Kidney (tissue), 13 donors: ENCODE measurements at regions not wholly inside any gene's neighbourhood (a gene's known extent, or its start where the extent isn't known, plus 50 kb on each side); places are given as distances from the start of the nearest gene placed in this dataset.
"Not testable (repeated sequence)": the region's sequence is repeated elsewhere in the genome, so short reads cannot be mapped to it uniquely, and the experiment has no call there.

Source experiments
- DNase-seq, 5 donors: peaks; one replicate each; pipeline ENCODE4 v3.0.0-alpha.2; 2013 to 2020
- FAIRE-seq: peaks from 2 replicates; lab custom pipeline; 2012; peaks lifted over from hg19 to GRCh38; lab: Jason Lieb, UNC
- H3K27ac ChIP-seq, 2 donors: one replicate each; pipeline ENCODE4 v1.7.0; 2013; ENCODE audit warnings: low read depth in 2 of 2, low read length in 2 of 2, inconsistent platforms in 1 of 2
- H3K27me3 ChIP-seq: one replicate; pipeline ENCODE4 v1.7.1; 2013; ENCODE audit warnings: low read length, inconsistent platforms; ENCODE audit not compliant: control insufficient read depth, insufficient read depth
- H3K36me3 ChIP-seq, 3 donors: one replicate each; pipeline versions ENCODE4 v1.7.0 to v1.7.1; 2013; ENCODE audit warnings: low read length in 3 of 3, control low read depth in 1 of 3, inconsistent platforms in 1 of 3; ENCODE audit not compliant: insufficient read depth in 3 of 3, control insufficient read depth in 2 of 3
- H3K4me1 ChIP-seq, 3 donors: one replicate each; pipeline versions ENCODE4 v1.7.0 to v1.7.1; 2013; ENCODE audit warnings: low read length in 3 of 3, inconsistent platforms in 1 of 3, low read depth in 1 of 3; ENCODE audit not compliant: control insufficient read depth in 2 of 3, insufficient read depth in 2 of 3
- H3K4me3 ChIP-seq, 3 donors: one replicate each; pipeline versions ENCODE4 v1.7.0 to v1.8.1; 2013; ENCODE audit warnings: low read length in 3 of 3, control low read depth in 1 of 3, inconsistent platforms in 1 of 3
- H3K9ac ChIP-seq, 3 donors: one replicate each; pipeline versions ENCODE4 v1.7.0 to v1.7.1; 2013; ENCODE audit warnings: low read length in 3 of 3, control low read depth in 1 of 3, inconsistent platforms in 1 of 3
- H3K9me3 ChIP-seq, 3 donors: one replicate each; pipeline versions ENCODE4 v1.7.0 to v1.7.1; 2013; ENCODE audit warnings: low read length in 3 of 3, control low read depth in 1 of 3, inconsistent platforms in 1 of 3; ENCODE audit not compliant: control insufficient read depth in 2 of 3, insufficient read depth in 1 of 3
- CTCF ChIP-seq: IDR thresholded peaks from 3 replicates; pipeline ENCODE4 v1.5.1; 2012; ENCODE audit warnings: mild to moderate bottlenecking, moderate library complexity, borderline replicate concordance; ENCODE audit not compliant: insufficient read depth; ENCODE audit errors: extremely low read depth
- intact Hi-C: fragments of 100-400 bp; cut with DNase I; formaldehyde crosslinking; loops from one replicate; pipeline ENCODE4 v1.11.1; 2022
- donor health status: control.
- donor health status: control.
- donor health status: control.
- donor health status: control.
- donor health status: control.
- donor health status: DM: yes; HTN: yes; CAD: no.
- donor health status: Normal renal cell carcinoma (clear cell type).

- H3K27ac ChIP-seq: no peak overlapping the region
- FAIRE-seq: no peak
- H3K4me3 ChIP-seq: no peak overlapping the region
- no peak for TF ChIP-seq CTCF
- H3K4me1 ChIP-seq: no peaks in the 10 kb centered on the region
- H3K9me3 ChIP-seq: no peaks in the 10 kb centered on the region
- H3K27me3 ChIP-seq: no peaks in the 10 kb centered on the region
- H3K9ac ChIP-seq: no peak overlapping the region
- no peaks in the 10 kb centered on the region for H3K36me3 ChIP-seq
- no peak for DNase-seq
- intact Hi-C loops: no loop called here
These were observed 213.5 kb upstream of the POU1F1 start for GRCh38 chr3:87489892-87490291.

- DNase-seq (no peak), FAIRE-seq (no peak)
- no peaks in the 10 kb centered on the region for H3K4me1 ChIP-seq
- TF ChIP-seq CTCF: no peak
- no peaks in the 10 kb centered on the region for H3K9me3 ChIP-seq
- intact Hi-C loops: no loop called here
- H3K27me3 ChIP-seq: no peaks in the 10 kb centered on the region
- H3K9ac ChIP-seq: no peak overlapping the region
- no peak overlapping the region for H3K27ac ChIP-seq
- H3K4me3 ChIP-seq: no peak overlapping the region
- H3K36me3 ChIP-seq: no peaks in the 10 kb centered on the region
These were observed 212.4 kb upstream of the POU1F1 start for GRCh38 chr3:87488765-87489164.

GRCh38 chr3:87486635-87487034, 210.3 kb upstream of the POU1F1 start:
- H3K27ac ChIP-seq: not testable (repeated sequence)

GRCh38 chr3:87486115-87486514, 209.7 kb upstream of the POU1F1 start:
- DNase-seq (no peak), FAIRE-seq (no peak)
- no peaks in the 10 kb centered on the region for H3K36me3 ChIP-seq
- H3K27ac ChIP-seq: no peak overlapping the region
- TF ChIP-seq CTCF: no peak
- intact Hi-C loops: no loop called here
- no peaks in the 10 kb centered on the region for H3K27me3 ChIP-seq
- no peaks in the 10 kb centered on the region for H3K9me3 ChIP-seq
- no peak overlapping the region for H3K4me3 ChIP-seq
- no peaks in the 10 kb centered on the region for H3K4me1 ChIP-seq
- no peak overlapping the region for H3K9ac ChIP-seq

More at GRCh38 chr3:87486635-87487034, 210.3 kb upstream of the POU1F1 start:
- H3K9me3 ChIP-seq, FAIRE-seq, H3K4me3 ChIP-seq, H3K36me3 ChIP-seq, DNase-seq, H3K27me3 ChIP-seq, H3K9ac ChIP-seq, H3K4me1 ChIP-seq, intact Hi-C loops: not testable (repeated sequence)
